NCI-H526 treated with DMSO at 0.1 percent for 48 hours (cell line): ENCODE measurements at regions not wholly inside any gene's neighbourhood (a gene's known extent, or its start where the extent isn't known, plus 50 kb on each side); places are given as distances from the start of the nearest gene placed in this dataset.
A peak's percentile ranks its signal among the peaks of the same experiment; 100 is the strongest.
"Not testable (repeated sequence)": the region's sequence is repeated elsewhere in the genome, so short reads cannot be mapped to it uniquely, and the experiment has no call there.

Source experiments
- DNase-seq: peaks from one replicate; lab custom pipeline; 2025; lab: John Stamatoyannopoulos, UW

DNA sequence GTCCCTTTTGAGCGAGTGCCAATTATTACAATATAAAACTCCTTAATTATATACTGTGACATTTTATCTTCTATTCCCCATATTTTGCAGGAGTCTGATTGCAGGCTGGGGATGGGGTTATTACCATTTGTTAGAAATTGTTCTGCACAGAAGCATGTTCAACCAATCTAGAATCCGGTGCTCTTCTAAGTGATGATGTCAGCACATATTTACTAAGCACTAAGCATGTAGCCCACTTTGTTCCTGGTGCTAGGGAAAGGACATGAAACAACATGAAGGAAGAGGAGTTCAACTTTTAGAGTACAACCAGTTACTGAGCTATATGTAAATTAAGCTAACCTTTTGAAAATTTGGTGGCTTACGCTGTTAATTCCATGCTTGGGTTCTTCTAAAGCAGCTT, 52.8 kb upstream of the IL1RAPL2 start:
- DNase-seq: no peak

DNA sequence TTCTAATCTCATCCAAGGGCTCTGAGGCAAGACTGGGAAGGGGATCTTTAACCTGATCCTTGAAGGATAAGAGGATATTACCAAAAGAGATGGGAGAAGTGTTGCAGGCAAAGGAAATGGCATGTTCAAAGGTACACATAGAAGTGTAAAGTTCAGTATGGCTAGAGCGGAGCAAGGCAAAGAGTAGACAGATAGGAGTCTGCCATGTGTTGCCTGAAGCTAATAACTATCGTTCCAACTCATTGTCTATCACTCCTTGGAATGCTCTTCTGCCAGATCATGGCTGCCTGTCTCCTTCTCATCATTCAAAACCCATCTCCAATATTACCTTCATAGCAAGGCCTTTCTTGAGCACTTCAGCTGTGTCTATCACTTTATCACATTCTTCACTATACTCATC, 55.2 kb upstream of the IL1RAPL2 start:
- DNase-seq: no peak

DNA sequence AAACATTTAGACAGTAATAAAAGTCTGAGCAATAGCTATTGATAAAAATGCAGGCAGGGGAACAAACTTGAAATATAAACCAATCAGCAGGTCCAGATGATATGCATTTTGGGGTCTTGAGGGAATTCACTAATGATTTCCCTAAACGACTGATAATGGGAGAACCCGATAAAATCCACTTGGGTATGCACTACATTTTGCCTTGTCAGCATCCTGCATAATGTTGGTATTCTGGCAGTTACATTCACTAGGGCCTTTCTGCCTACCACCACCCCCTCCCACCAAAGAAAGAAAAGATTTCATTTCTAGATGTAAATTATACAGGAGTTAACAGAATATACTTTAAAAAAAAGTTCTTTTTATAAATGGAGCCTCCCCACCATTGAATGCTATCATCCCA, 63.5 kb upstream of the IL1RAPL2 start:
- no peak for DNase-seq

DNA sequence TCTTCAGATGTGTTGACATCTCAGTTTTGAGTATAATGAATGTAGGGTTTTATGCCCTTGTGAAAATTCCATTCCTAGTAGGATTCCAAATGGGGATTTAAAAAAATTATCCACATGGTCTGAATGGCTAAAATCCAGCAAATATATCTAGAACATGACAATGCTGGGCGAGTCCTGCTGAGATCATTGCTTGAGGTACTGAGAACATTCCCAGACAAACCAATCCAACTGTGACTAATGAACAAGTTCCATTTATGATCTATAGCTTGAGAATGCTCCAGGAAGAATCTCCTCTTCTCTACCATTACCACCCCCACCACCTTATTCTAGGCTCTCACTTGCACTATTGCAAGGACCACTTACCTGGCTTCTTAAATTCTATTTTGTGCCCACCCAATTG, 77.2 kb upstream of the IL1RAPL2 start:
- no peak for DNase-seq

DNA sequence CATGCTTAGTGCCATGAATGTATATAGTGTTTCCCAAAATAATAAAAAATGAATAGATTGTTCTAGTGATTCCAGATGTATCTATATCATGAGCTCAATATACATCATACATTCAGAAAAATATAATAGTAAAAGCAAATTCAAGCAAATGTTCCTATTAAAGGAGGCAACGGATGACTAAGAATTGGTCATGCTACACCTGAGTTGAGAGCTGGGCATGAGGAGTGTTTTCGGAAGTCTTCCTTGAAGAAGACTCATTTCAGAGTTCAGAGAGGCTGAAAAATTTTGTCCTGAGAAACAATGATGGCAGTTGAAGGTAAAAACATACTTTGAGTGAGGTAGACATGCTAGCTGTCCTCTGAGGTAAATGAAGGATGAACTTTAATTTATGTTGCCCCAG, 79.3 kb upstream of the IL1RAPL2 start:
- no peak for DNase-seq

DNA sequence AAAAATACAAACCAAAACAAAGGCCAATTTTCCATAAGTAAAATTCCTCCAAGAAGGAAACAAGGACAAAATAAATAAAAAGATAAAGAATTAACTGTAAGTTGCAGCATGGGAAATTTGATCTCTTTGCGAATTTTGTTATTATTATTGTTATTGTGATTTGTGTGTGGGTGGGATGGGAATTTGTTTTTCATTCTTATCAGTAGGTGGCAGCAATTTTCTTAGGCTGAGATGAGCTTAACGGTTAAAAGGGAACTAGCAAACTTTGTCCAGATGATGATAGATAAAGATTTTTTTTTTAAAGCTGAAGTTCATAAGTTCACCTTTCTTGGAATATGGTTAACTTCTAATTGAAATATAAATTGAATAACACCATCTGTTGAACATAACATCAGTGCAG, 83.2 kb upstream of the IL1RAPL2 start:
- no peak for DNase-seq

DNA sequence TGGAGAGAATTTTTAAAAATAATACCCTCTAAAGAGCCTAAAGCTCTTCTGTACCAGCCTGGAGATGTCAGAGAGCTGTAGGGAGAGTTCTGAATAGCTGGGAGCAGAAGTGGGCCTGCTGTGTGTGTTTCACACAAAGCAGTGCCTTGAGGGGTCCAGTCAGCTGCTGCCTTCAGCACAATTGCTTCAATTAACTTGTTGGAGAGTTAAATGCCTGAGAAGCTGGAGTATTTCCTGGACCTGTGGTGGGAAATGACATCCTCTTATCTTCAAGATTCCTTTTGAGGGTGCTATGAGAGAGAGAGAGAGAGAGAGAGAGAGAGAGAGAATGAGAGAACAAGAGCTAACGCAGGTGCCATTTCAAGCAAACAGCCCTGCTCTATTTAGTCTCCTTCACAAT, 96.2 kb upstream of the IL1RAPL2 start:
- DNase-seq: no peak

DNA sequence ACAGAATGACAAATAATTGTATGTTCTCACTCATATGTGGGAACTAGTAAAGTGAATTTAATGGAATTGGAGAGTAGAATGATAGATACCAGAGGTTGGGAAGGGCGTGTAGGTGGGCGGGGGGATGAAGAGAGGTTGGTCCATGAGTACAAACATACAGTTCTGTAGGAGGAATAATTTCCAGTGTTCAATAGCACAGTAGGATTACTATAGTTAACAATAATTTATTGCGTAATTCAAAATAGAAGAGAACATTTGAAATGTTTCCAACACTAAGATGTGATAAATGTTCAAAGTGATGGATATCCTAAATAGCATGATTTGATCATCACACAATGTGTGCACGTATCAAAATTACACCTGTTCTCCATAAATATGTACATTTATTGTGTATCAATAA, 106.2 kb upstream of the IL1RAPL2 start:
- DNase-seq: no peak

DNA sequence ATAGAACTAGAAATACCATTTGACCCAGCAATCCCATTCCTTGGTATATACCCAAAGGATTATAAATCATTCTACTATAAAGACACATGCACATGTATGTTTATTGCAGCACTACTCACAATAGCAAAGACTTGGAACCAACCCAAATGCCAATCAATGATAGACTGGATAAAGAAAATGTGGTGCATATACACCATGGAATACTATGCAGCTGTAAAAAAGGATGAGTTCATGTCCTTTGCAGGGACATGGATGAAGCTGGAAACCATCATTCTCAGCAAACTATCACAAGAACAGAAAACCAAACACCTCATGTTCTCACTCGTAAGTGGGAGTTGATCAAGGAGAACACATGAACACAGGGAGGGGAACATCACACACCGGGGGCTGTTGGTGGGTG, 108.9 kb upstream of the IL1RAPL2 start:
- DNase-seq: not testable (repeated sequence)

DNA sequence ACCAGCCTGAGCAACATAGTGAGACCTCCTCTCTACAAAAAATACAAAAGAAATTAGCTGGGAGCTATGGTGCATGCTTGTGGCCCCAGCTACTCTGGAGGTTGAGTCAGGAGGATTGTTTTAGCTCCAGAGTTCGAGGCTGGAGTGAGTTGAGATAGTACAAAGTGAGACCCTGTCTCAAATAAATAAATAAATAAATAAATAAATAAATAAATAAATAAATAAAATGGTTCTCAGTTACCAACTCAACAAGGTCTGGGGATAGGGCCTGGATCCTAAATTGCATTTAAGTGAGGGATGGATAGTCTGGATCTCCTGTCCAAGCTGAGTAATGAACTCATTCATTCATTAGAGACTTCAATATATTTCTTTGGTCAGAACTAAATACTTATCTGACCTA, 115.7 kb upstream of the IL1RAPL2 start:
- DNase-seq: no peak

DNA sequence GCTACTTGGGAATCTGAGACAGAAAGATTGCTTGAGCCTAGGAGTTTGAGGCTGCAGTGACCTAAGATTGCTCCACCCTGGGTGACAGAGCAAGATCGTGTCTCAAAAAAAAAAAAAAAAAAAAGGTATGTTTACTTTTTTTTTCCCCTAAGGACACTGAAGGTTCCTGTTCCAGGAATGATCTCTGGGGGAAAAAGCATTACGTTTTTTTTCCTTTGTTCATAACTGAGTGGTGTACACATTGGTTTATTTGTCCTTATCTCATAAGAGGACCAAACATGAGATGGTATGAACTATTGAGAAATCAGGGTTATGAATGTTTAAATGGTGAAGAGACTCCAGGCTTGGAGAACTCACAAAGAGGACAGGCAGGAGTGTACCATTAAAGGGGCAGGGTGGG, 120.4 kb upstream of the IL1RAPL2 start:
- no peak for DNase-seq

DNA sequence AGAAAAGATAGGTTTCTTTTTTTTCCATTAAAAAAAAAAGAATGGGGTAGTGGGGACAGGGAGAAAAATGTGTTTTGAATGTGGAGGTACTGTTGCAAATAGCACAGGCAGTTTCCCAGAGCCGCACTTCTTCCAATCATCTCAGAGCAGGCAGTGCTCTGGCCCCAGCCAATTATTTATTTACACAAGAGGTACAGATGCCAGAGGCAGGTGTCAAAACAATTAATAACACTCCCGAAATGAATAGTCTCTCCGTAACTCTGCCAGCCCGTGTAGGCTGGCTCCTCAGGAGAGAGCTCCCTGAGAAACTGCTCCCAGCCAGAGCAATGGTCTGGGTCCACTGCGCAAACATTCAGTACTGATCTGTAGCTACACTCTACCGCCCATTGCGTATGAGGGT, 130.8 kb upstream of the IL1RAPL2 start:
- DNase-seq: no peak

DNA sequence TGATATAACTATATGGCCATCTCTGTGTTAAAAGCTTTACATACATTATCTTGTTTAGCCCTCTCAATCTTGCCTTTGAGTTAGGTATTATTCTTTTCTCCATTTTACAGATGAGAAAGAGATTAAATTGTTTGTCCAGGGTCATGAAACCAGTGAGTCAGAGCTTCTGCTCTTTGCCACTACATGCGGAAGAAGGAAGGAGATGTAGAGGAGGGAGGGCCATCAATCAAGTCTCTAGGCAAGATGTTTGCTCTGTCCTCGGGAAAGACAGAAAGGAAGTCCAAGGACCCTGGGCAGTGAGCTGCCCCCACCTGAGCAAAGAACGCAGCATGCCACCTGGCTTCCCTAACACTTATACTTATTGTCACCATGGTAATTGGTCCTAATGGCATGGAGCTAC, 133.7 kb upstream of the IL1RAPL2 start:
- DNase-seq: no peak

DNA sequence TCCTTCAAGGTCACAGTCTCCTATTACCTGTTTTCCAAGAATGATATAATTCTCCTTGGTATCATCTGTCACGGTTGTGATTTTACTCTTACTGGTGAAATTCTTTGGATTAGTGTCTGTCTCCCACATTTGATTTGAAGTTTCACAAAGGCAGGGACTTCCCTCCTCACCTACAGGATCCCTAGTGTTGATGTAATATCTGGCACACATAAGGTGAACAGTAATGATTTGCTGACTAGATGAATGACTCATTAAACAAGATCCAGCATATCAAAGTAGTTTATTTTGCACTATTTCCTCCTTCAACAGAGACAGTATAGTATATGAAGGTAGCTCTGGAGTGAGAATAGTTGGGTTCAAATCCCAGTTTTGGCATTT, 135.3 kb upstream of the IL1RAPL2 start:
- no peak for DNase-seq

DNA sequence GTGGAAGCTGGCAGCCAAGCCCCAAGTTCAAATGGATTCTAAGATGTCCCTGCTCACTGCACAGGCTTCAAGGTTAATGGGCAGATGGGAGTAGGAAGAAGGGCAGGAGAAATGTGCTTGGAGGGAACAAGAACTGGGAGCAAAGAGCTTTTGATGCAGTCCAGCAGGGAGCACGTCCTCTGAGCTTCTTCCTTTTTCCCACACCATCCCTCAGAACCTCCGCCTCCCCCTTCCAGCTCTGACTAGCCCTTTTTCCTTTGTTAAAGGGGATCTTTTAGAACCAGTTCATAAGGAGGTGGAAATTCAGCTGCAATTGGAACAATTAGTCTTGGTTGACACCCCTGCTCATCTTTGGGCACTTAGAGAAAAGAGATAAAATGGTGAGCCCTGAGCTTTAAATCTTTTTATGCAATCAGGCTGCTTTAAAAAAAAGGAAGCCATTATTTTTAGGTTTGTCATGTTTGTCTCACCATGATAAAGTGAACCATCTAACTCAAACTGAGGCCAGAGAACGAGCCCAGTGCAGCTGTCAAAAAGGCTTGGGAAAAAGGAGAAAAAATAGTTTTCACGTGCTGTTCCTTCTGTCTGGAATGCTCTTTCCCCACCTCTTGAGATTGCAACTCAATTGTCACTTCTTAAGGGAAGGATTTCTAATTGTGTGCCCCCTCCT, 135.8 kb upstream of the IL1RAPL2 start:
- no peak for DNase-seq

DNA sequence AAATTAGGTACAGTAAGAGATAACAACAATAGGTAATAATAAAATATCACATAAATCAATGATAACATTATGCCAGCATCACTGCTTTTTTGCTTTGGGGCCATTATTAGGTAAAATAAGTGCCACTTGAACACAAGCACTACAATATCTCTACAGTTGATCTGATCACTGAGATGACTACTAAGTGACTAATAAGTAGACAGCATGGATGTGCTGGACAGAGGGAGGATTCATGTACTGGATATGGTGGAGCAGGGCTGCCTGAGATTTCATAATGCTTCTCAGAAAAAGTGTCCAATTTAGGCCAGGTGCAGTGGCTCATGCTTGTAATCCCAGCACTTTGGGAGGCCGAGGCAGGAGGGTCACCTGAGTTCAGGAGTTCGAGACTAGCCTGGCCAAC, 137.8 kb upstream of the IL1RAPL2 start:
- no peak for DNase-seq

DNA sequence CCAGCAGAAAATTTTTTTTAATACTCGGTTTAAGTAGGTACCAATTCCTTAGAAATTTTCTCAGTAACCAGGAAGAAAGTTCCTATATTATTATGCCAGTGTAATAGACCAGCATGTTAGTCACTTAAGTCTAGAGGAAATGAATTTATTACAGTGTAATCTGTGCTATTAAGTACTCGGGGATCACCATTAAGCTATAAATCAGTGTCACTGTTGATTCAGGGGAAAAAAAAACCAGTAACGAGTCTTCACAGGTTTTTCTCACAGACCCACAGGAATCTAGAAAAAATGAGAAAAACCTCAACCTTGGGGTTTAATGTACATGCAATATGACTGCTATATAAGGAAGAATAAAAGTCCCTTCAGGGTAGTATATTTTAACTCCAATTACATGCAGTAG, 138.3 kb upstream of the IL1RAPL2 start:
- DNase-seq: no peak

DNA sequence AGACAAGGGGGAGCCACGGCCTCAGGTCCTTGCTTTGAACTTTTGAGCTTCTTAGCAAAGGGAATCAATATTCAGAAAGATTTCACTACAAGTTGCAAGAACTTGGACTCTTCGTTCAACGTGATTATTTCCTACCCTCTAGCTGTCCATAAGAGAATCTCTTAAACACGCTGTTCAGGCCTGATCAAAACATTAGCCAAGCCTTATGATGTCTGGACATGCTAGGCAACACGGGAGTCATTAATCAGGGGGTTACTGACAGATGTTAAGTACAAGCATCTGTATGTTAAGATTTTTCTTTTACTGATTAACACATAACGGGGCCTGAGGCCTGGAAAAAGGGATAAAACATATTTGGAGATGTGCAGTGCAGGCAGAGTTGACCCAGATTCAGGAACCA, 138.9 kb upstream of the IL1RAPL2 start:
- DNase-seq: no peak

DNA sequence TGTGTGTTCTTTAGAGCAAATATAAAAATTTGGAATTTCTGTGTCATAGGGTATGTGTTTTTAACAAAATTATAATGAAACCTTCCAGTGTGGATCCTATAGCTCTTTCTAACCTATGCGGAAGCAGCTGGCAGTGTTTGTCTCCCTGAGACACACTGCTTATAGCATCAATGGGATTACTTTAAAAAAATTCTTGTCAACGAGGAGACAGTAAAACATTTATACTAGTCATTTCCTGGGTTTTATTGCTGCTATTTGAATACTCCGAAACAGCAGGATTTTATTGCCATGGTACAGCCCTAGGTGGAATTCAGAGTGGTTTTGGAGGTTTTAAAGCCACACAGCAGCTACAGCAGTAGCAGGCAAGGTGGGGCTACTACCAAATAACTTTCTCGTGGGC, 145.1 kb upstream of the IL1RAPL2 start:
- DNase-seq: peak; percentile 83

DNA sequence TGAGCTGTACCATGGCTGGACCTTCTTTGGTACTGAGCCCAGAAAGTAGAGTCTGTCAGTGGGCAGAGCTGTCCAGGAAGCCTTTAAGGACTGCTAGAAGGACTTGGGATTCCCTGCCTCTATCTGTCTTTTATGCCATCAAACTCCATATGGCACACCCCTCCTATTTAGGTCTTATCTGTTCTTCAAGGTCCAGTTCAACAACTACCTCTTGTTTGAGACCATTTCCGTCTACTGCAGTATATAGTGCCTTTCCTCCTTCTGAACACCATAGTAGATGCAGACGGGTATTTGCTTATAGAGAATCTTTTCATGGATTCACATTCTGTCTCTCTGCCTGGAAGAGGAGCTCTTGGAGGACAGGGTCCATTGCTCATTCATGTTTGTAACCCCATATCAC, 146.1 kb upstream of the IL1RAPL2 start:
- no peak for DNase-seq

DNA sequence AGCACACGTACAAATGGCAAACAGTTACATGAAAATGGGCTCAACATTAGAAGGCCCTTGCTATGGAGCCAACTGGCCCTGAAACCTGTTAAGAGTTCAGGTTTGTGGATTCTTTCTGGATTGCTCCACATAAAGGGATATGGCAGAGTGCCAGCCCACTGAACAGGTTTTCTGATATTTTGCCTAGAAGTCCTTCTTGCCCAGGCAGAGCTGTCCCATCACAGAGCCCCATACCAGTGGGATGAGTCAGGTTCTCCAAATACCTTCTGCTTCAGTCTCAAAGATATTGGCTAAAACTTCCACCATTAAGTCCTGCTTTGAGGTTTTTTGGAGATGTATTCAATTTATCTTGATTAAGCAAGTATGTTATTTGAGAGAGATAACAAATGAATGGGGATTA, 146.8 kb upstream of the IL1RAPL2 start:
- DNase-seq: no peak

DNA sequence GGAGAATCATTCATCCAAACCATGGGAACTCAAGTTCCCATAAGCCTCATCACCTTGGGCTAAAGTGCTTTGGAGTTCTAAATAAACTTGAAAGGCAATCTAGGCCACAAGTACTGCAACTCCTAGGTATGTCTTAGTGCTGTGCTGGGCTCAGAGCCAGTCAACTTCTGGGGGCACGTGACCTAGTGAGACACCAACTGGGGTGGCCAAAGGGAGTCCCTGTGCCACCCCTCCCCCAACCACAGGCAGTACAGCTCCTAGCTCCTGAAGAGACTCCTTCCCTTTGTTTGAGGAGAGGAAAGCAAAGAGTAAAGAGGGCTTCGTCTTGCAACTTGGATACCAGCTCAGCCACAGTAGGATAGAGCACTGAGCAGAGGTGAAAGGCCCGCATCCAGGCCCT, 154.2 kb upstream of the IL1RAPL2 start:
- no peak for DNase-seq

DNA sequence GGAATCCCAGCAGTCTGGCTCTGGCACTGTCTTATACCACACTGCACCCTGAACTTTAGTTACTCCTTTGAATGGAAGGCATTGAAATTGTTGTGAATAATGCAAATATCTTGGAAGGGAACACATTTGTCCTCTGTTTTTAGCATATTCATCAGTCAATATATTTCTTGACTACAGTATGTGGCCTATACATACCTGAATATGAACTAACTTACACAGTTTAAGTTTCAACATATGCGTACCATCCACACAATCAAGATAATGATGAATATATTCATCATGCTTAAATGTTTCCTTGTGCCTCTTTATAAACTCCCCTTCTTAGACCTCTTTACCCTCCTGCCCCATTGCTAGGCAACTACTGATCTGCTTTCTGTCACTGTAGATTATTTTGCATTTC, 145.7 kb upstream of the ESX1 start:
- no peak for DNase-seq

DNA sequence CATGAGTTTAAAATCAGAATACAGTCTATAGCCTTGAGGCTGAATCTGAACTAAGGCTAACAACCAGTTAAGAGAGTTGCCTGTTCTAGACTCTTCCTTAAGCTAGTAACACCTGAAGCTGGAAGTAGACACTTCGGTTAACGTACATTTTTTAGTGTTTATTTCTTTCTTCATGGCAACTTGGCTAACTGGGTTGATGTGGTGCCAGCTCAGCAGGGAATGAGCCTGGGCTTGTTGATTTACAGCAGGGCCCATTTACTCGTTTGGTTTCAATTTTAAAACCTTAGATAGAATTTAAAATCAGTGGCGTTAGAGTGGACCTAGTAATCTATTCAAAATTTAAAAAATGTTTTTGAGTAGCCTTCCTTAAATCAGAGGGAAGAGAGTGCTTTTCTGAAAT, 137.6 kb upstream of the ESX1 start:
- no peak for DNase-seq

DNA sequence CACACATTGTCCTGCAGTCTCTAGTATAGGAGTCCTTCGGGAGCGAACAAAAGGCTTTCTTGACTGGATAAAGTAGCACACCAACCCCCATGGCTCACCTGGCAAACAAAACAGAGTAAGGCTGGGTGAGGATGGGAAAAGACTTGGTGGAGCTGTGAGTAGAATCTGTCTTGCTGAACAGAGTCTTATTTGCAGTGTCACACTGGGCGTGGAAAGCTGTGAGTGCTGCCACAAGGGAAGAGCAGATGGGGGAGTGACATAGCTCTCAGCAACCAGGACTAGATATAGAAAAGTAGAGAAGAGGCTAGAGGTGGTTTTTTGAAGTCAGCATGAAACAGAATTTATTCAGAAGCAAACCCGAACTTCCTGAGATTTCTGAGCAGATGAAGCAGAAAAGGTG, 137.2 kb upstream of the ESX1 start:
- no peak for DNase-seq
